ENCODE measurements at regions not wholly inside any gene's neighbourhood (a gene's known extent, or its start where the extent isn't known, plus 50 kb on each side); places are given as distances from the start of the nearest gene placed in this dataset.

DNA sequence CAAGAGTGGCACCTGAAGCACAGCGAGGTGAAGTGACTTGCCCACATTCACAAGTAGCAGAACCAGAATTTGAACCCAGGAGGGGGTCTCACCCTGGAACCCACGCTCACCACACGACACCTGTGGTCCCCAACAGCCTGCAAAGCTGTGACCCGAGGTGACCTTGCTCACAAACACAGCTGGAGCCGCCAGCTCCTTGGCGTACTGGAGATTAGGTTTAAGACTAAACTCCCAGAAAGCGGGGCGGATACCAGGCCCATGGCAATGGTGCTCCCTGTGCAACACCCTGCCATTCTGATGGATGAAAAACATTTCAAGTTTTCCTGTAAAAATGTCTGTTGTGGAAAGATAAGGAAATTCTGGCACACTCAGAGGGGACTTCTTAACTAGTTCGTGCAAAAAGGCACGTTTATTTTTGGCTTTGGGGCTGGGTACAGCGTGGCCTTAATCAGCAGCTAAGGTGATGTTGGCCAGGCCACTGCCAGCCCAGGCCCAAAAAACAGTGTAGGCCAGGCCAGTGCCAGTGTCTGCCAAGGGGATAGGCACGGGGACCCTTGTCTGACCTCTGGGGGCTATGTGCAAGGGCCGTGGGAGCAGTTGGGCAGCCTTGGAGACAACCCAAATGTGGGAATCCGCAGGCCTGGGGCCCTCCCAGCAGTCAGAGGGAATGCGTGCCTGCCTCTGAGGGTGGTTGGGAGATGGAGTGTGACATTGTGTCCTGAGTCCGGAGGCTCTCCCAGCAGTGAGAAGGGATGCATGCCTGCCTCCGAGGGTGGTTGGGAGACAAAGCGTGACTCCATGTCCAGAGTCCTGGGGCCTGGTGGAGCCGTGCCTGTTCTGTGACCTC lies 185.0 kb upstream of the HS6ST1 start:
- H3K4me1 Mint-ChIP-seq: no peaks in the 10 kb centered on the region
- H3K9me3 Mint-ChIP-seq: no peaks in the 10 kb centered on the region
- no peaks in the 10 kb centered on the region for H3K27me3 Mint-ChIP-seq (ENCODE audit: low read depth)
- ATAC-seq (no peak), DNase-seq (ENCODE audit: low spot score) (no peak)
- TF ChIP-seq NR3C1 (CRISPR knock-in tag; conservative IDR thresholded peaks at IDR 0.05; ENCODE audit: low read depth) (no peak), TP53 (CRISPR knock-in tag; IDR thresholded peaks at IDR 0.05) (no peak), CBFB (CRISPR knock-in tag; IDR thresholded peaks at IDR 0.05; ENCODE audit: low read depth) (no peak), ZNF219 (CRISPR knock-in tag; IDR thresholded peaks at IDR 0.05; ENCODE audit: borderline replicate concordance) (no peak), GRHL2 (CRISPR knock-in tag; IDR thresholded peaks at IDR 0.05; ENCODE audit: insufficient replicate concordance, severe bottlenecking) (no peak), CREM (CRISPR knock-in tag; IDR thresholded peaks at IDR 0.05) (no peak), NFE2L1 (CRISPR knock-in tag; IDR thresholded peaks at IDR 0.05) (no peak)
- TF ChIP-seq, protein P1, sequence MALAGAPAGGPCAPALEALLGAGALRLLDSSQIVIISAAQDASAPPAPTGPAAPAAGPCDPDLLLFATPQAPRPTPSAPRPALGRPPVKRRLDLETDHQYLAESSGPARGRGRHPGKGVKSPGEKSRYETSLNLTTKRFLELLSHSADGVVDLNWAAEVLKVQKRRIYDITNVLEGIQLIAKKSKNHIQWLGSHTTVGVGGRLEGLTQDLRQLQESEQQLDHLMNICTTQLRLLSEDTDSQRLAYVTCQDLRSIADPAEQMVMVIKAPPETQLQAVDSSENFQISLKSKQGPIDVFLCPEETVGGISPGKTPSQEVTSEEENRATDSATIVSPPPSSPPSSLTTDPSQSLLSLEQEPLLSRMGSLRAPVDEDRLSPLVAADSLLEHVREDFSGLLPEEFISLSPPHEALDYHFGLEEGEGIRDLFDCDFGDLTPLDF (CRISPR knock-in tag; IDR thresholded peaks at IDR 0.05): no peak
- TF ChIP-seq, protein P2, sequence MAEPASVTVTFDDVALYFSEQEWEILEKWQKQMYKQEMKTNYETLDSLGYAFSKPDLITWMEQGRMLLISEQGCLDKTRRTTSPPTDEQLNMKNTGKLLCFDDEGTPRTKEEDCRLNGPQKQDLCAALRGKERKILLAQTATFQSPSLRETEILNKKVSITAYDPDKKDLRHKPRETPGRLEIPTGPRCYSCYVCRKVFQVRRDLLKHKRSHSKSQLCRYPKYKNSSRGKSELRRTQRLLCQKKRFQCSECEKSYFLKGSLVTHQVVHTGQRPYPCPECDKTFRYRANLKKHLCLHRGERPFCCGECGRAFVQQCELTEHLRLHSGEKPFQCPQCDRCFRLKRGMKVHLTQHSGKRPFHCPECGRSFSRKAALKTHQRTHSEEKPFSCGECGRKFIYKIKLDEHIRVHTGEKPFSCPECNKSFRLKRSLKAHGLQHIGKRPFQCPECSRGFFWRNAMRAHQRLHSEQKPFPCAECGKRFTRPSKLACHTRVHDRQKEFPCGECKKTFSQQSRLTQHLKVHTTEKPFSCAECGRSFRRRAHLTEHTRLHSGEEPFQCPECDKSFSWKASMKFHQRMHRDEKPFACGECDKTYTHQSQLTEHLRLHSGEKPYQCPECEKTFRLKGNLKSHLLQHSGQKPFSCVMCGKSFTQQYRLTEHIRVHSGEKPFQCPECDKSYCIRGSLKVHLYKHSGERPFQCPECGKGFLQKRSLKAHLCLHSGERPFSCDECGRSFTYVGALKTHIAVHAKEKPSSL (CRISPR knock-in tag; conservative IDR thresholded peaks at IDR 0.05): no peak
- TF ChIP-seq, protein P3, sequence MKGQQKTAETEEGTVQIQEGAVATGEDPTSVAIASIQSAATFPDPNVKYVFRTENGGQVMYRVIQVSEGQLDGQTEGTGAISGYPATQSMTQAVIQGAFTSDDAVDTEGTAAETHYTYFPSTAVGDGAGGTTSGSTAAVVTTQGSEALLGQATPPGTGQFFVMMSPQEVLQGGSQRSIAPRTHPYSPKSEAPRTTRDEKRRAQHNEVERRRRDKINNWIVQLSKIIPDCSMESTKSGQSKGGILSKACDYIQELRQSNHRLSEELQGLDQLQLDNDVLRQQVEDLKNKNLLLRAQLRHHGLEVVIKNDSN (CRISPR knock-in tag; IDR thresholded peaks at IDR 0.05): no peak
- TF ChIP-seq, protein P4, sequence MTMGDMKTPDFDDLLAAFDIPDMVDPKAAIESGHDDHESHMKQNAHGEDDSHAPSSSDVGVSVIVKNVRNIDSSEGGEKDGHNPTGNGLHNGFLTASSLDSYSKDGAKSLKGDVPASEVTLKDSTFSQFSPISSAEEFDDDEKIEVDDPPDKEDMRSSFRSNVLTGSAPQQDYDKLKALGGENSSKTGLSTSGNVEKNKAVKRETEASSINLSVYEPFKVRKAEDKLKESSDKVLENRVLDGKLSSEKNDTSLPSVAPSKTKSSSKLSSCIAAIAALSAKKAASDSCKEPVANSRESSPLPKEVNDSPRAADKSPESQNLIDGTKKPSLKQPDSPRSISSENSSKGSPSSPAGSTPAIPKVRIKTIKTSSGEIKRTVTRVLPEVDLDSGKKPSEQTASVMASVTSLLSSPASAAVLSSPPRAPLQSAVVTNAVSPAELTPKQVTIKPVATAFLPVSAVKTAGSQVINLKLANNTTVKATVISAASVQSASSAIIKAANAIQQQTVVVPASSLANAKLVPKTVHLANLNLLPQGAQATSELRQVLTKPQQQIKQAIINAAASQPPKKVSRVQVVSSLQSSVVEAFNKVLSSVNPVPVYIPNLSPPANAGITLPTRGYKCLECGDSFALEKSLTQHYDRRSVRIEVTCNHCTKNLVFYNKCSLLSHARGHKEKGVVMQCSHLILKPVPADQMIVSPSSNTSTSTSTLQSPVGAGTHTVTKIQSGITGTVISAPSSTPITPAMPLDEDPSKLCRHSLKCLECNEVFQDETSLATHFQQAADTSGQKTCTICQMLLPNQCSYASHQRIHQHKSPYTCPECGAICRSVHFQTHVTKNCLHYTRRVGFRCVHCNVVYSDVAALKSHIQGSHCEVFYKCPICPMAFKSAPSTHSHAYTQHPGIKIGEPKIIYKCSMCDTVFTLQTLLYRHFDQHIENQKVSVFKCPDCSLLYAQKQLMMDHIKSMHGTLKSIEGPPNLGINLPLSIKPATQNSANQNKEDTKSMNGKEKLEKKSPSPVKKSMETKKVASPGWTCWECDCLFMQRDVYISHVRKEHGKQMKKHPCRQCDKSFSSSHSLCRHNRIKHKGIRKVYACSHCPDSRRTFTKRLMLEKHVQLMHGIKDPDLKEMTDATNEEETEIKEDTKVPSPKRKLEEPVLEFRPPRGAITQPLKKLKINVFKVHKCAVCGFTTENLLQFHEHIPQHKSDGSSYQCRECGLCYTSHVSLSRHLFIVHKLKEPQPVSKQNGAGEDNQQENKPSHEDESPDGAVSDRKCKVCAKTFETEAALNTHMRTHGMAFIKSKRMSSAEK (CRISPR knock-in tag; IDR thresholded peaks at IDR 0.05; ENCODE audit: borderline replicate concordance): no peak
- TF ChIP-seq, protein P5, sequence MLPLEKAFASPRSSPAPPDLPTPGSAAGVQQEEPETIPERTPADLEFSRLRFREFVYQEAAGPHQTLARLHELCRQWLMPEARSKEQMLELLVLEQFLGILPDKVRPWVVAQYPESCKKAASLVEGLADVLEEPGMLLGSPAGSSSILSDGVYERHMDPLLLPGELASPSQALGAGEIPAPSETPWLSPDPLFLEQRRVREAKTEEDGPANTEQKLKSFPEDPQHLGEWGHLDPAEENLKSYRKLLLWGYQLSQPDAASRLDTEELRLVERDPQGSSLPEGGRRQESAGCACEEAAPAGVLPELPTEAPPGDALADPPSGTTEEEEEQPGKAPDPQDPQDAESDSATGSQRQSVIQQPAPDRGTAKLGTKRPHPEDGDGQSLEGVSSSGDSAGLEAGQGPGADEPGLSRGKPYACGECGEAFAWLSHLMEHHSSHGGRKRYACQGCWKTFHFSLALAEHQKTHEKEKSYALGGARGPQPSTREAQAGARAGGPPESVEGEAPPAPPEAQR (CRISPR knock-in tag; IDR thresholded peaks at IDR 0.05): no peak
- no peak overlapping the region for H3K4me3 Mint-ChIP-seq
- no peaks in the 10 kb centered on the region for H3K36me3 Mint-ChIP-seq
- H3K27ac Mint-ChIP-seq: no peak overlapping the region
- ChIA-PET CTCF (no interaction called here), POLR2A (no interaction called here)
